ENCODE measurements at regions not wholly inside any gene's neighbourhood (a gene's known extent, or its start where the extent isn't known, plus 50 kb on each side); places are given as distances from the start of the nearest gene placed in this dataset.

DNA sequence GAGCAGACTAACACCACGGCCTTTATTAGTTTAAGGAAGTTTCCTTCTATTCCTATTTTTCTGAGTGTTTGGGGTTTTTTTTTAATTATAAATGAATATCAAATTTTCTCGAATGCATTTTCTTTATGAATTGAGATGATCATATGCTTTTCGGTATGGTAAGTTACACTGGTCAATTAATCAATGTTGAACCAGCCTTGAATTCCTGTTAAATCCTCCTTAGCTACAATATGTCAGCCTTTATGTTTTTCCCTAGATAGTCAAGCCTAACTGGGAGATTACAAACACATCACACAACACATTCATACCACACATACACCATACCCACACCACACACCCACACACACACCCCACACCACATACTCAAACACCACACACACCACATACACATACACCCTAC, 247.6 kb downstream of the BRD1 start:
- no peak for DNase-seq

- no peak for DNase-seq
Observed at GRCh38 chr22:49577168-49578060, 250.3 kb downstream of the BRD1 start.

GRCh38 chr22:49576241-49577141, 251.2 kb downstream of the BRD1 start:
- no peak for DNase-seq

- DNase-seq = no peak
Observed at GRCh38 chr22:49575703-49576081, 252.0 kb downstream of the BRD1 start.

DNA sequence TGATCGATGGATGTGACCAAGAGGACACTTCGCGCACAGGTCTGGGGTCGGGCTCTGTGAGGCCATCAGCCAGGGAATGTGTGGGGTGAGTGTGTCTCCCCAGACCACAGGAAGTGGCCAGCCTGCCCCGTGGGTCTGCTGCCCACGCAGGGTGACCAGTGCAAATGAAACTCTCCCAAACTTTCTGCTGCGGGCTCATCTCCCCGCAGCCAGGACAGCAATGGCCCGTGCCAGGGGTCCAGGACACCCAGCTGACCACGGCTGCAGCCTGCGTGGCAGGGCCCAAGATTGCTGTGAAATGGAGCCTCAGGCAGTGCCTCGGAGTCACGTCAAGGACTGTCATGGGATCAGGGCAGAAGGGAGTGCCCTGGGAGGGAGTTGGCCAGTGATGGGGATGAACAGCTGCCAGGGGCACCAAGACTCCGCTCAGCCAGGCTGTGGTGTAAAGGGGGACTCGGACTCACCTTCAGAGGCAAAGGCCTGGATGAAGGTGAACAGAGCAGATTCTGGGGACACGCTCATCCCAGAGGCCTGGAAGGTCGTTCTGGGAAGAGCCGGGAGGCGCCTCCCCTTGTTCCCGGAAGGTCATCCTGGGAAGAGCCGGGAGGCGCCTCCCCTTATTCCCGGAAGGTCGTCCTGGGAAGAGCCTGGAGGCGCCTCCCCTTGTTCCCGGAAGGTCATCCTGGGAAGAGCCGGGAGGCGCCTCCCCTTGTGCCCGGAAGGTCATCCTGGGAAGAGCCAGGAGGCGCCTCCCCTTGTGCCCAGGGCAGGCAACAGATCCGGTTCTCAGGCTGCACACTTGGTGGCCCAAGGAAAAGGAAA, 252.6 kb downstream of the BRD1 start:
- no peak for DNase-seq

GRCh38 chr22:49574205-49574880, 253.3 kb downstream of the BRD1 start:
- DNase-seq = no peak

DNA sequence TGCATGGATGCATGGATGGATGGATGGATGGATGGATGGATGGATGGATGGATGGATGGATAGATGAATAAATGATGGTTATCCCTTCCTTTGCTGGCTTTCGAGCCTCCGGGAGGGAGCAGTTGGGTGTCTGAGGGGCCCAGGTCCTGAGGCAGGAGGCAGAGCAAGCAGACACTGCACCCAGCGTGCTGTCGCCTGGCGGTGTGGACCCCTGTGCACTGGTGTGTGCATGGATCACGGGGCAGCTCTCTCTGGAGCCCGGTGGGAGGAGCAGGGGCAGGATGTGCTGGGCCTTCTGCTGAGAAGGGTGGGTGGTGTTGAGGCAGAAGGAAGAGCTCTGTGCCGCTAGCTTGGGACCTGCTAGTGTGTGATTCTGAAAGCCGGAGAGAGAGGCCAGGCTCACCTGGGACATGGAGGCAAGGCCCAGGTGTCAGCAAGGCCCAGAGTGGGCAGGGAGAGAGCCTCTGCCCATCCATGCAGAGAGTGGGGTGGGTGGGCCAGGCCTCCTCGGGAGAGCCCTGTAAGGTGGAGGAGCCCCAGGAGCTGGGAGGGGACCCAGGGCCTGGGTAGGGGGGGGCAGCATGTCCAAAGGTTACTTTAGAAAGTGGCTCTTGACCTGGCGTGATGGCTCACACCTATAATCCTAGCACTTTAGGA, 254.4 kb downstream of the BRD1 start:
- DNase-seq = no peak

- no peak for DNase-seq
Observed at GRCh38 chr22:49571326-49571725, 256.3 kb downstream of the BRD1 start.

- no peak for DNase-seq
Observed at GRCh38 chr22:49570032-49570848, 257.4 kb downstream of the BRD1 start.

DNA sequence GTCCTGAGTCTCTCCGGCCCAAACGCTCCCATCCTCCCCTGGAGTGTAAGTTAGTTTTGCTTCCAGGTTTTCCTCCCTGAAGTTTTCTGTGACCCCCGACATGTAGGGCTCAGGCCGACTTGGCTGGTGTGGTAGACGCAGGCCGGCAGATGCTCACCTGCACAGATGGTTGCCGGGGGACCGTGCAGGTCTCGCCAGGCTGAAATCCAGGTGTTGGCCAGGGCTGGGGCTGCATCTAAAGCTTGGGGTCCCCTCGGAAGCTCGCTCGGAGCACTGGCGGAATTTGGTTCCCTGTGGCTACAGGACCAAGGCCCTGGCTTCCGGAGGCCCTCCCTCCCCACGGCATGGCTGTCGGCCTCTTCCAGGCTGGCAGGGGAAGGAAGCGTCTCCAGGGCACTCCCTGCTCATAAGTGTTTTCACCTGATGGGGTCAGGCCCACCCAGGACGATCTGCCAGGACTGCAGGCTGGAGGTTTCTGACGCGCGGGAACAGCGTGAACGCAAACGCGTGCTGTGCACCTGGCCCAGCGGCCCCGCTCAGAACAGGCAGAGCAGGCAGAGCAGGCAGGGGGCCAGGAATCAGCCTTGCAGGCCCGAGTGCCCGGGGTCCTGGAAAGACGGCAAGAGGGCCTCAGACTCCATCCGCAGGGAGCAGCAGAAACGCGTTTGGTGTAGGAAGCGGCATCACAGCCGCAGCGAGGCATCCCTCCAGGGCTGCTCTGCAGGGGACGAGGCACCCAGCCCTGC, 258.2 kb downstream of the BRD1 start:
- no peak for DNase-seq

DNA sequence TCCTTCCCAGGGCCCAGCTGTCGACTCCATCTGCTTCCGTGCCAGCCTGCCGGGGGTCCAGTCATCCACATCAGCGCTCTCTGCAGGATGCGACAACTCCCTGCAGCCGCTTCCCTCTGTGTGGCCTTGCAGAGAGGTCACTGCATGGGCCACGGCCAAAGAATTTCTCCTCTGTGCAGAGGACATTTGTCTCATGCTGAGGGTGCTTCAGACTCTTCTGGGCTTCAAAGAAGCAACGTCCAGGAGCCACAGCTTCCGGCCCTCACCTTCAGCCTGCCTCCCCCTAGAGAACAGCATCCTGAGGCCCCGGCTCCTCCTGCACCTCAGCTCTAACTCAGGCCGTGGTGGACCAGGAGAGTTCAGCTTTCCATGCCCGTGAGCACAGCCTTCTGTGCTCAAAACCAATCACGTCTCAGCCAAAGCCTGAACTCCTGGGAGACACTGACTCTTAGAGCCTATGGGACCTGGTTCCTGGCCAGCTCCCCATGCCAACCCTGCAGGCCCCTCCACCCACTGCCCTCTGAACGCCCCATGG, 258.9 kb downstream of the BRD1 start:
- no peak for DNase-seq

GRCh38 chr22:49567899-49568750, 259.5 kb downstream of the BRD1 start:
- no peak for DNase-seq

GRCh38 chr22:49566693-49567092, 261.0 kb downstream of the BRD1 start:
- DNase-seq = no peak

DNA sequence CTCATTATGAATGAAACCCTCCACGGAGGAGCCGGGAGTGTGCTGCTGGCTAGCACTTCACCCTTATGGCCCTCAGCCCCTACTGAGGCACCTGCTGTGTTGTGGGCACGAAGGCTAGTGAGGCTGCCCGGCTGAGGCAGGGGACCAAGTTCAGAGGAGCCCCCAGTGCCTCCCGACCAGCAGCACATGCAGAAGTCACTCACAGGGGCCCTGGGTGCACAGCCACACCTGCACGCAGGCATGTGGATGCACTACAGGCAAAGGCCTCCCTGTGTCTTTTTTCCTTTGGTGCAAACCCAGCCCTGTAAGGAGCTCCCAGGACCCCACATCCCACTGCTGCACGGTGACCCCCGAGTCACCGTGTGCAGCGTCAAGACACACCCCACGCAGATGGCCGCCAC, 261.5 kb downstream of the BRD1 start:
- no peak for DNase-seq

GRCh38 chr22:49565516-49565855, 262.2 kb downstream of the BRD1 start:
- no peak for DNase-seq

DNA sequence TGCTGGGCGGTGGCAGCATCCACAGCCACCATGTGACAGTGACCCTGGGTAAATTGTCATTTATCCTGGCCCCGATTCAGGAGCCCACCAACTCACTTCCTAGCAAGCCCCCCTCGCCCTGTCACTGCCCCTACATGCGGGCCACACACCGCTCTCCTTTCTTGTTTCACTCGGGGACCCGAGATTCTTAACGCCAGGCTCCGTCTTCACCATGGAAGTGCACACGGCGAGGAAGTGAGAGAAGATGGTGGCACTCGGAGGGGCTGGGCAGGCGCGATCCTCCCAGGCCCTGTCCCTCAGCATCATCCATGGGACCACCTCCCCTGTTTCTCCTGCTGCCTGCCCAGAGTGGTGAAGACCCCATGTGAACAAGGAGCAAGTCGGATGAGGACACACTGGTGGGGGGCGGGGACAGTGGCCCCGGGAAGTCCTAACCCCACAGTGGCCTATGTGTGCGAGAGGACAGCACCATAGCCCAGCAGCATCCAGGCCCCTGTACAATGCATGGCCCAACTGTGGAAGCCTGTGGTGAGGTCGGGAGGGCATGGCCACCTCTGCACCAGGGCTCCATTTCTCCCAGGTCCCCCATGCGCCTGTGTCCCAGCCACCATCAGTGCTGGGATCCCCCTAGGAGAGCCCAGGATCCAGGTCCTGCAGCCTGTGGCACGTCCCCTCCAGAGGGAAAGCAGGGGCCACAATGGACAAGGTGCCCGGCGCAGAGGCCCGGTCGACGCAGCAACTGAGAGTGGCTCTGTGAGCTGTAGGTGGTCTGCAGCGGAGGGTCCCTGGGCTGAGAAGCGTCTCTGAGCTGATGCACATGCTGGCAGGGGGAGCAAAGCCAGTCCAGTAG, 262.8 kb downstream of the BRD1 start:
- DNase-seq = no peak

- DNase-seq = no peak
Observed at GRCh38 chr22:49564054-49564453, 263.6 kb downstream of the BRD1 start.

DNA sequence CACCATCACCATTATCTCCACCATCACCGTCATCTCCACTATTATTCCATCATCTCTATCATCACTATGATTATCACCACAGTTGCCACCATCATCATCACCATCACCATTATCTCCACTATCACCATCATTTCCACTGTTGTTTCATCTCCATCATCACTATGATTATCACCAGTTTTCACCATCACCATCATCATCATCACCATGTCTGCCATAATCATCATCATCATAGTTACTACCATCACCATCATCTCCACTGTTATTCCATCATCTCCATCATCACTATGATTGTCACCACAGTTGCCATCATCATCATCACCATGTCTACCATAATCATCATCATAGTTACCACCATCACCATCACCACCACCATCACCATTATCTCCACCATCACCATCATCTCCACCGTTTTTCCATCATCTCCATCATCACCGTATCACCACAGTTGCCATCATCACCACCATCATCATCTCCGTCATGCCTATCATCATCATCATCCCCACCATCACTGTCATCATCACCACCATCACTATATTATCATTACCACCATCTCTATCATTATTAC, 264.9 kb downstream of the BRD1 start:
- DNase-seq = no peak
